BJ (cell line): ENCODE measurements at regions not wholly inside any gene's neighbourhood (a gene's known extent, or its start where the extent isn't known, plus 50 kb on each side); places are given as distances from the start of the nearest gene placed in this dataset.

ENCODE experiments used
- CTCF ChIA-PET: fragments of 350-600 bp; formaldehyde crosslinking; extraction: SDS; loops from one replicate; lab custom pipeline; 2021; ENCODE audit warnings: antibody characterized with exemption, inconsistent platforms; lab: Yijun Ruan, JAX
- POLR2A ChIA-PET: fragments of 300-600 bp; sonication (Branson Sonifier 250); formaldehyde crosslinking; extraction: SDS; loops from one replicate; lab custom pipeline; 2021; ENCODE audit warnings: antibody characterized with exemption; lab: Charles Lee
- DNase-seq: peaks from one replicate; pipeline ENCODE4 v3.0.0-alpha.2; 2011; ENCODE audit warnings: low read depth
- H3K27me3 ChIP-seq: 2 replicates; pipeline ENCODE4 v1.6.0; 2011; ENCODE audit warnings: low read length; ENCODE audit not compliant: control insufficient read depth, insufficient read depth
- H3K36me3 ChIP-seq: 2 replicates; pipeline ENCODE4 v1.5.1; 2011; ENCODE audit warnings: low read length; ENCODE audit not compliant: control insufficient read depth, insufficient read depth
- H3K4me3 ChIP-seq: 2 replicates; pipeline ENCODE4 v1.5.1; 2011; ENCODE audit warnings: low read depth, mild to moderate bottlenecking, control low read depth, low read length
- TF ChIP-seq, protein P1 (sequence below): IDR thresholded peaks from 2 replicates; pipeline ENCODE4 v1.5.1; 2011; ENCODE audit warnings: low read depth, mild to moderate bottlenecking, control low read depth, inconsistent platforms, low read length, moderate library complexity; ENCODE audit not compliant: insufficient read depth

DNA sequence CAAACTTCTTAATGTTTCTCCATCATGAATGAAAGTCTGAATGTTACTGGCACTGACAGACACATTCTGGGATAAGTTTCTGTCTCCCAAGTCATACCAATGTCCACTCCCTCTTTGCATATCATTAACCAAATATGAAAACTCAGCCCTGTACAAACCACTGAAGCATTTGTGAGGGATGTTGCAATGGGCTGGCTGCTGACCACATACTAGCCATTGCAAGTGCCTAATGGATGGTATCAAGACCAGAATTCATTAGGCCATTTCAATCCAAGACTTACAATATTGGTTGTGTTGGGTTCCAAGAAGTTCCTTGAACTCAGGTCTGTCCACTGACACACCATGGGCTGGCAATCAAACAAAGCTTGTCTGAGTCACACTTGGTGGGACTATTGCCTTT, 73.8 kb downstream of the CBLN2 start:
- Histone ChIP-seq H3K27me3 (no peaks in the 10 kb centered on the region), H3K36me3 (no peaks in the 10 kb centered on the region), H3K4me3 (no peak overlapping the region)
- no peak for DNase-seq
- POLR2A ChIA-PET, result no interaction called here
- CTCF ChIA-PET, result no interaction called here
- TF ChIP-seq, protein P1, sequence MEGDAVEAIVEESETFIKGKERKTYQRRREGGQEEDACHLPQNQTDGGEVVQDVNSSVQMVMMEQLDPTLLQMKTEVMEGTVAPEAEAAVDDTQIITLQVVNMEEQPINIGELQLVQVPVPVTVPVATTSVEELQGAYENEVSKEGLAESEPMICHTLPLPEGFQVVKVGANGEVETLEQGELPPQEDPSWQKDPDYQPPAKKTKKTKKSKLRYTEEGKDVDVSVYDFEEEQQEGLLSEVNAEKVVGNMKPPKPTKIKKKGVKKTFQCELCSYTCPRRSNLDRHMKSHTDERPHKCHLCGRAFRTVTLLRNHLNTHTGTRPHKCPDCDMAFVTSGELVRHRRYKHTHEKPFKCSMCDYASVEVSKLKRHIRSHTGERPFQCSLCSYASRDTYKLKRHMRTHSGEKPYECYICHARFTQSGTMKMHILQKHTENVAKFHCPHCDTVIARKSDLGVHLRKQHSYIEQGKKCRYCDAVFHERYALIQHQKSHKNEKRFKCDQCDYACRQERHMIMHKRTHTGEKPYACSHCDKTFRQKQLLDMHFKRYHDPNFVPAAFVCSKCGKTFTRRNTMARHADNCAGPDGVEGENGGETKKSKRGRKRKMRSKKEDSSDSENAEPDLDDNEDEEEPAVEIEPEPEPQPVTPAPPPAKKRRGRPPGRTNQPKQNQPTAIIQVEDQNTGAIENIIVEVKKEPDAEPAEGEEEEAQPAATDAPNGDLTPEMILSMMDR, result no peak

GRCh38 chr18:72468021-72468710, 76.0 kb downstream of the CBLN2 start:
- Histone ChIP-seq H3K27me3 (no peaks in the 10 kb centered on the region), H3K36me3 (no peaks in the 10 kb centered on the region), H3K4me3 (no peak overlapping the region)
- POLR2A ChIA-PET, result no interaction called here
- TF ChIP-seq, protein P1, result no peak
- DNase-seq, result no peak
- CTCF ChIA-PET, result no interaction called here

- TF ChIP-seq, protein P1, result no peak
- H3K36me3 ChIP-seq, result no peaks in the 10 kb centered on the region
- POLR2A ChIA-PET, result no interaction called here
- H3K4me3 ChIP-seq, result no peak overlapping the region
- no peaks in the 10 kb centered on the region for H3K27me3 ChIP-seq
- DNase-seq, result peak; percentile 7
- CTCF ChIA-PET, result no interaction called here
Observed at GRCh38 chr18:72460210-72460680, 83.9 kb downstream of the CBLN2 start.

GRCh38 chr18:72458271-72458670, 85.9 kb downstream of the CBLN2 start:
- TF ChIP-seq, protein P1, result no peak
- no peak for DNase-seq
- ChIA-PET CTCF (no interaction called here), POLR2A (no interaction called here)
- H3K4me3 ChIP-seq, result no peak overlapping the region
- no peaks in the 10 kb centered on the region for H3K36me3 ChIP-seq
- H3K27me3 ChIP-seq, result no peaks in the 10 kb centered on the region

- ChIA-PET POLR2A (no interaction called here), CTCF (no interaction called here)
- TF ChIP-seq, protein P1, result no peak
- H3K27me3 ChIP-seq, result no peaks in the 10 kb centered on the region
- H3K36me3 ChIP-seq, result no peaks in the 10 kb centered on the region
- DNase-seq, result no peak
- H3K4me3 ChIP-seq, result no peak overlapping the region
Observed at GRCh38 chr18:72456802-72457201, 87.3 kb downstream of the CBLN2 start.
